Breast epithelium (tissue), 3 donors: ENCODE measurements at regions not wholly inside any gene's neighbourhood (a gene's known extent, or its start where the extent isn't known, plus 50 kb on each side); places are given as distances from the start of the nearest gene placed in this dataset.
"Not testable (repeated sequence)": the region's sequence is repeated elsewhere in the genome, so short reads cannot be mapped to it uniquely, and the experiment has no call there.

ENCODE experiments used
- CTCF ChIP-seq, 3 donors: fragments of 450-650 bp; IDR thresholded peaks; one replicate each; pipeline ENCODE4 v1.5.1; 2016 to 2017; ENCODE audit warnings: antibody characterized with exemption in 3 of 3, mild to moderate bottlenecking in 3 of 3, moderate library complexity in 3 of 3
- POLR2A ChIP-seq: fragments of 450-650 bp; IDR thresholded peaks from one replicate; pipeline ENCODE4 v1.6.1; 2016; ENCODE audit warnings: antibody characterized with exemption, mild to moderate bottlenecking, moderate library complexity
- POLR2AphosphoS5 ChIP-seq, 3 donors: sonication (generic); formaldehyde crosslinking; IDR thresholded peaks; one replicate each; pipeline ENCODE4 v1.6.1; 2017; ENCODE audit warnings: antibody characterized with exemption in 3 of 3

GRCh38 chr22:23460517-23461031 is 119.5 kb downstream of the IGLL1 start:
- TF ChIP-seq CTCF (IDR thresholded peaks at IDR 0.05); POLR2A; POLR2AphosphoS5 (IDR thresholded peaks at IDR 0.05): not testable (repeated sequence)
